Left ventricle myocardium inferior (tissue), 1 donor: ENCODE measurements at regions not wholly inside any gene's neighbourhood (a gene's known extent, or its start where the extent isn't known, plus 50 kb on each side); places are given as distances from the start of the nearest gene placed in this dataset.

Source experiments
- DNase-seq: peaks from one replicate; pipeline ENCODE4 v3.0.0-alpha.2; 2020
- H3K27ac ChIP-seq: fragments of 200-600 bp; replicated peaks from 2 replicates; pipeline ENCODE4 v1.8.0; 2021
- H3K27me3 ChIP-seq: fragments of 200-600 bp; 2 replicates; pipeline ENCODE4 v1.8.0; 2021; ENCODE audit warnings: low read depth
- H3K36me3 ChIP-seq: fragments of 200-600 bp; 2 replicates; pipeline ENCODE4 v1.8.0; 2021
- H3K4me1 ChIP-seq: fragments of 200-600 bp; 2 replicates; pipeline ENCODE4 v1.8.0; 2021
- H3K4me3 ChIP-seq: fragments of 200-600 bp; 2 replicates; pipeline ENCODE4 v1.8.0; 2021; ENCODE audit warnings: mild to moderate bottlenecking, moderate library complexity
- H3K9me3 ChIP-seq: fragments of 200-600 bp; replicated peaks from 2 replicates; pipeline ENCODE4 v1.8.0; 2021
- CTCF ChIP-seq: fragments of 200-600 bp; IDR thresholded peaks from 2 replicates; pipeline ENCODE4 v1.8.0; 2021; ENCODE audit warnings: antibody characterized with exemption, mild to moderate bottlenecking, borderline replicate concordance
- intact Hi-C: fragments of 100-400 bp; cut with micrococcal nuclease; formaldehyde crosslinking; loops from one replicate; pipeline ENCODE4 v1.11.0; 2022
- donor health status: DM: no; HTN: yes; CAD: no; lungs with severe emphysema.

GRCh38 chr1:112232848-112233247, 163.2 kb upstream of the CTTNBP2NL start:
- H3K36me3 ChIP-seq = peaks cover 22% of the 10 kb centered on the region
- no peak for TF ChIP-seq CTCF
- H3K9me3 ChIP-seq = peaks cover 22% of the 10 kb centered on the region
- no peak for DNase-seq
- H3K4me1 ChIP-seq = peaks cover 4% of the 10 kb centered on the region
- no peaks in the 10 kb centered on the region for H3K27me3 ChIP-seq
- no peak overlapping the region for H3K4me3 ChIP-seq
- intact Hi-C loops = no loop called here
- no peak overlapping the region for H3K27ac ChIP-seq

GRCh38 chr1:112234710-112235109, 161.3 kb upstream of the CTTNBP2NL start:
- H3K4me3 ChIP-seq = no peak overlapping the region
- peaks cover 7% of the 10 kb centered on the region for H3K36me3 ChIP-seq
- intact Hi-C loops = no loop called here
- TF ChIP-seq CTCF = no peak
- no peaks in the 10 kb centered on the region for H3K27me3 ChIP-seq
- no peak overlapping the region for H3K27ac ChIP-seq
- no peak for DNase-seq
- peaks cover 4% of the 10 kb centered on the region for H3K4me1 ChIP-seq
- peaks cover 3% of the 10 kb centered on the region for H3K9me3 ChIP-seq

GRCh38 chr1:112237983-112238545, 157.9 kb upstream of the CTTNBP2NL start:
- Histone ChIP-seq H3K36me3 (no peaks in the 10 kb centered on the region), H3K9me3 (no peaks in the 10 kb centered on the region), H3K4me3 (no peak overlapping the region), H3K27ac (no peak overlapping the region), H3K27me3 (no peaks in the 10 kb centered on the region), H3K4me1 (peaks cover 4% of the 10 kb centered on the region)
- no peak for DNase-seq
- intact Hi-C loops = no loop called here
- TF ChIP-seq CTCF = no peak

- Histone ChIP-seq H3K9me3 (no peaks in the 10 kb centered on the region), H3K4me3 (no peak overlapping the region), H3K4me1 (peaks cover 9% of the 10 kb centered on the region), H3K27me3 (no peaks in the 10 kb centered on the region), H3K36me3 (no peaks in the 10 kb centered on the region), H3K27ac (no peak overlapping the region)
- TF ChIP-seq CTCF = no peak
- no peak for DNase-seq
- intact Hi-C loops = no loop called here
Observed at GRCh38 chr1:112239683-112240330, 156.2 kb upstream of the CTTNBP2NL start.

- intact Hi-C loops = no loop called here
- Histone ChIP-seq H3K4me3 (no peak overlapping the region), H3K4me1 (peaks cover 24% of the 10 kb centered on the region), H3K9me3 (no peaks in the 10 kb centered on the region), H3K27ac (no peak overlapping the region), H3K36me3 (no peaks in the 10 kb centered on the region), H3K27me3 (no peaks in the 10 kb centered on the region)
- TF ChIP-seq CTCF = no peak
- no peak for DNase-seq
Observed at GRCh38 chr1:112242470-112242869, 153.5 kb upstream of the CTTNBP2NL start.
